HEK293 (cell line): ENCODE measurements at regions not wholly inside any gene's neighbourhood (a gene's known extent, or its start where the extent isn't known, plus 50 kb on each side); places are given as distances from the start of the nearest gene placed in this dataset.

Experiments used
- CTCF ChIA-PET: fragments of 350-600 bp; formaldehyde crosslinking; extraction: SDS; loops from one replicate; lab custom pipeline; 2021; ENCODE audit warnings: antibody characterized with exemption; lab: Yijun Ruan, JAX
- POLR2A ChIA-PET: fragments of 300-600 bp; formaldehyde crosslinking; extraction: SDS; loops from one replicate; lab custom pipeline; 2020; ENCODE audit warnings: antibody characterized with exemption, inconsistent platforms; lab: Yijun Ruan, JAX
- H3K27ac ChIP-seq: fragments of 200-500 bp; sonication (Bioruptor generic); 2 replicates; pipeline ENCODE4 v1.5.1; 2014; ENCODE audit warnings: low read depth, low read length, control low read depth, inconsistent platforms; ENCODE audit errors: extremely low read depth
- H3K36me3 ChIP-seq, 2 experiments: fragments of 200-500 bp in 1 of 2; sonication (Bioruptor generic) in 1 of 2; 1 replicate in 1 of 2; 2 replicates in 1 of 2; pipeline ENCODE4 v1.5.1; 2014 to 2017; ENCODE audit warnings: inconsistent platforms in 2 of 2, low read length in 2 of 2; ENCODE audit not compliant: control insufficient read depth in 2 of 2, insufficient read depth in 1 of 2
- H3K4me1 ChIP-seq: fragments of 200-500 bp; sonication (Bioruptor generic); 2 replicates; pipeline ENCODE4 v1.5.1; 2014; ENCODE audit warnings: mild to moderate bottlenecking, low read length, inconsistent platforms; ENCODE audit not compliant: control insufficient read depth, insufficient read depth
- H3K4me3 ChIP-seq: 2 replicates; pipeline ENCODE4 v1.5.1; 2011; ENCODE audit warnings: low read depth, mild to moderate bottlenecking, control low read depth, low read length, moderate library complexity
- H3K9me3 ChIP-seq: fragments of 200-500 bp; sonication (Bioruptor generic); 2 replicates; pipeline ENCODE4 v1.5.1; 2014; ENCODE audit warnings: low read depth, low read length, inconsistent platforms; ENCODE audit not compliant: control insufficient read depth, insufficient read depth
- HOXC10 ChIP-seq: sonication (generic); formaldehyde crosslinking; IDR thresholded peaks from 2 replicates; pipeline ENCODE4 v1.8.1; 2023; ENCODE audit warnings: mild to moderate bottlenecking, missing genetic modification reagents
- MEIS1 ChIP-seq: sonication (generic); formaldehyde crosslinking; IDR thresholded peaks from 2 replicates; pipeline ENCODE4 v1.8.1; 2022; ENCODE audit warnings: missing genetic modification reagents, mild to moderate bottlenecking, borderline replicate concordance
- MZF1 ChIP-seq: fragments of 450-650 bp; formaldehyde crosslinking; IDR thresholded peaks from 2 replicates; pipeline ENCODE4 v1.5.1; 2017; ENCODE audit warnings: missing biosample characterization, missing genetic modification characterization, borderline replicate concordance
- PATZ1 ChIP-seq: fragments of 450-650 bp; formaldehyde crosslinking; IDR thresholded peaks from 2 replicates; pipeline ENCODE4 v1.5.1; 2016; ENCODE audit warnings: missing biosample characterization, missing genetic modification characterization
- REPIN1 ChIP-seq: fragments of 450-650 bp; formaldehyde crosslinking; IDR thresholded peaks from 2 replicates; pipeline ENCODE4 v1.5.1; 2017; ENCODE audit warnings: missing biosample characterization, missing genetic modification characterization, low read depth
- ZBTB48 ChIP-seq: fragments of 450-650 bp; formaldehyde crosslinking; IDR thresholded peaks from 2 replicates; pipeline ENCODE4 v1.5.1; 2016; ENCODE audit warnings: missing biosample characterization, missing genetic modification characterization
- ZFP69B ChIP-seq: fragments of 450-650 bp; formaldehyde crosslinking; IDR thresholded peaks from 2 replicates; pipeline ENCODE4 v1.5.1; 2016; ENCODE audit warnings: missing biosample characterization, missing genetic modification characterization
- ZNF114 ChIP-seq: fragments of 450-650 bp; formaldehyde crosslinking; IDR thresholded peaks from 2 replicates; pipeline ENCODE4 v1.5.0; 2017; ENCODE audit warnings: missing biosample characterization, missing genetic modification characterization
- ZNF133 ChIP-seq: fragments of 450-650 bp; formaldehyde crosslinking; IDR thresholded peaks from 2 replicates; pipeline ENCODE4 v1.5.1; 2016; ENCODE audit warnings: missing biosample characterization, missing genetic modification characterization
- ZNF184 ChIP-seq: fragments of 450-650 bp; IDR thresholded peaks from 2 replicates; pipeline ENCODE4 v1.5.1; 2018; ENCODE audit warnings: missing biosample characterization, mild to moderate bottlenecking, missing genetic modification characterization
- ZNF26 ChIP-seq: fragments of 450-650 bp; formaldehyde crosslinking; IDR thresholded peaks from 2 replicates; pipeline ENCODE4 v1.5.1; 2016; ENCODE audit warnings: missing biosample characterization, missing genetic modification characterization
- ZNF366 ChIP-seq: fragments of 450-650 bp; formaldehyde crosslinking; conservative IDR thresholded peaks from 2 replicates; pipeline ENCODE4 v1.5.1; 2016; ENCODE audit warnings: missing biosample characterization, missing genetic modification characterization
- ZNF37A ChIP-seq: fragments of 450-650 bp; IDR thresholded peaks from 2 replicates; pipeline ENCODE4 v1.5.1; 2018; ENCODE audit warnings: missing biosample characterization, missing genetic modification characterization
- ZNF391 ChIP-seq: fragments of 450-650 bp; formaldehyde crosslinking; IDR thresholded peaks from 2 replicates; pipeline ENCODE4 v1.5.1; 2016; ENCODE audit warnings: low read depth, missing biosample characterization, missing genetic modification characterization, borderline replicate concordance
- ZNF416 ChIP-seq: fragments of 450-650 bp; formaldehyde crosslinking; IDR thresholded peaks from 2 replicates; pipeline ENCODE4 v1.5.1; 2016; ENCODE audit warnings: missing biosample characterization, missing genetic modification characterization
- ZNF423 ChIP-seq: fragments of 450-650 bp; formaldehyde crosslinking; IDR thresholded peaks from 2 replicates; pipeline ENCODE4 v1.5.1; 2016; ENCODE audit warnings: missing biosample characterization, missing genetic modification characterization
- ZNF529 ChIP-seq: fragments of 450-650 bp; formaldehyde crosslinking; IDR thresholded peaks from 2 replicates; pipeline ENCODE4 v1.5.1; 2017; ENCODE audit warnings: missing genetic modification characterization, missing biosample characterization; ENCODE audit not compliant: insufficient replicate concordance
- ZNF777 ChIP-seq: fragments of 450-650 bp; formaldehyde crosslinking; IDR thresholded peaks from 2 replicates; pipeline ENCODE4 v1.5.1; 2017; ENCODE audit warnings: missing biosample characterization, missing genetic modification characterization, borderline replicate concordance
- ZNF830 ChIP-seq: fragments of 450-650 bp; IDR thresholded peaks from 2 replicates; pipeline ENCODE4 v1.5.0; 2018; ENCODE audit warnings: missing biosample characterization, missing genetic modification characterization, low read depth, mild to moderate bottlenecking, moderate library complexity
- TF ChIP-seq, protein P1 (sequence below): fragments of 450-650 bp; formaldehyde crosslinking; optimal IDR thresholded peaks from 2 replicates; pipeline ENCODE3; 2016; ENCODE audit warnings: missing biosample characterization, mild to moderate bottlenecking, missing genetic modification characterization

- TF ChIP-seq PATZ1 (tag by site-specific recombination) = no peak
These were observed 162.2 kb upstream of the ITGA4 start (continued) for GRCh38 chr2:181294979-181295378.

GRCh38 chr2:181300600-181301291 lies 156.4 kb upstream of the ITGA4 start:
- Histone ChIP-seq H3K4me3 (no peak overlapping the region), H3K27ac (no peak overlapping the region), H3K9me3 (no peaks in the 10 kb centered on the region), H3K4me1 (peaks cover 3% of the 10 kb centered on the region; the same call in 1 of the 2 replicates), H3K36me3 (no peaks in the 10 kb centered on the region)
- ChIA-PET CTCF (no interaction called here), POLR2A (no interaction called here)
- TF ChIP-seq REPIN1 (tag by site-specific recombination) (no peak), ZBTB48 (tag by site-specific recombination) (no peak), ZNF26 (tag by site-specific recombination) (no peak), ZNF391 (tag by site-specific recombination) (no peak), ZNF114 (tag by site-specific recombination) (no peak), MZF1 (tag by site-specific recombination) (no peak), ZNF184 (no peak), ZNF830 (tag by site-specific recombination) (no peak), ZNF133 (tag by site-specific recombination) (no peak), ZNF416 (tag by site-specific recombination) (no peak), MEIS1 (CRISPR knock-in tag) (no peak), PATZ1 (tag by site-specific recombination) (no peak), ZNF423 (no peak), ZNF777 (tag by site-specific recombination) (no peak), ZFP69B (no peak), ZNF529 (tag by site-specific recombination) (no peak), HOXC10 (CRISPR knock-in tag) (no peak), ZNF37A (tag by site-specific recombination) (no peak), ZNF366 (no peak)
- TF ChIP-seq, protein P1, sequence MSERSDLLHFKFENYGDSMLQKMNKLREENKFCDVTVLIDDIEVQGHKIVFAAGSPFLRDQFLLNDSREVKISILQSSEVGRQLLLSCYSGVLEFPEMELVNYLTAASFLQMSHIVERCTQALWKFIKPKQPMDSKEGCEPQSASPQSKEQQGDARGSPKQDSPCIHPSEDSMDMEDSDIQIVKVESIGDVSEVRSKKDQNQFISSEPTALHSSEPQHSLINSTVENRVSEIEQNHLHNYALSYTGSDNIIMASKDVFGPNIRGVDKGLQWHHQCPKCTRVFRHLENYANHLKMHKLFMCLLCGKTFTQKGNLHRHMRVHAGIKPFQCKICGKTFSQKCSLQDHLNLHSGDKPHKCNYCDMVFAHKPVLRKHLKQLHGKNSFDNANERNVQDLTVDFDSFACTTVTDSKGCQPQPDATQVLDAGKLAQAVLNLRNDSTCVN (tag by site-specific recombination) = no peak
